ENCODE measurements at regions not wholly inside any gene's neighbourhood (a gene's known extent, or its start where the extent isn't known, plus 50 kb on each side); places are given as distances from the start of the nearest gene placed in this dataset.

GRCh38 chr4:114474188-114474800, 124.3 kb upstream of the UGT8 start:
- no peak overlapping the region for H3K4me3 ChIP-seq
- no peaks in the 10 kb centered on the region for H3K36me3 ChIP-seq
- no peaks in the 10 kb centered on the region for H3K27me3 ChIP-seq
- no peaks in the 10 kb centered on the region for H3K9me3 ChIP-seq
- DNase-seq (no peak), ATAC-seq (no peak)
- H3K4me1 ChIP-seq: no peaks in the 10 kb centered on the region
- intact Hi-C loops (cut with DNase I): no loop called here
- no peak overlapping the region for H3K27ac ChIP-seq
- TF ChIP-seq, protein P1, sequence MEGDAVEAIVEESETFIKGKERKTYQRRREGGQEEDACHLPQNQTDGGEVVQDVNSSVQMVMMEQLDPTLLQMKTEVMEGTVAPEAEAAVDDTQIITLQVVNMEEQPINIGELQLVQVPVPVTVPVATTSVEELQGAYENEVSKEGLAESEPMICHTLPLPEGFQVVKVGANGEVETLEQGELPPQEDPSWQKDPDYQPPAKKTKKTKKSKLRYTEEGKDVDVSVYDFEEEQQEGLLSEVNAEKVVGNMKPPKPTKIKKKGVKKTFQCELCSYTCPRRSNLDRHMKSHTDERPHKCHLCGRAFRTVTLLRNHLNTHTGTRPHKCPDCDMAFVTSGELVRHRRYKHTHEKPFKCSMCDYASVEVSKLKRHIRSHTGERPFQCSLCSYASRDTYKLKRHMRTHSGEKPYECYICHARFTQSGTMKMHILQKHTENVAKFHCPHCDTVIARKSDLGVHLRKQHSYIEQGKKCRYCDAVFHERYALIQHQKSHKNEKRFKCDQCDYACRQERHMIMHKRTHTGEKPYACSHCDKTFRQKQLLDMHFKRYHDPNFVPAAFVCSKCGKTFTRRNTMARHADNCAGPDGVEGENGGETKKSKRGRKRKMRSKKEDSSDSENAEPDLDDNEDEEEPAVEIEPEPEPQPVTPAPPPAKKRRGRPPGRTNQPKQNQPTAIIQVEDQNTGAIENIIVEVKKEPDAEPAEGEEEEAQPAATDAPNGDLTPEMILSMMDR (IDR thresholded peaks at IDR 0.05): no peak

GRCh38 chr4:114476310-114476709, 122.3 kb upstream of the UGT8 start:
- H3K27ac ChIP-seq: no peak overlapping the region
- ATAC-seq: no peak

GRCh38 chr4:114479595-114479994, 119.0 kb upstream of the UGT8 start:
- intact Hi-C loops (cut with DNase I): no loop called here
- Histone ChIP-seq H3K4me3 (no peak overlapping the region), H3K9me3 (no peaks in the 10 kb centered on the region), H3K27ac (no peak overlapping the region), H3K36me3 (no peaks in the 10 kb centered on the region), H3K27me3 (no peaks in the 10 kb centered on the region), H3K4me1 (no peaks in the 10 kb centered on the region)
- DNase-seq (no peak), ATAC-seq (no peak)
- TF ChIP-seq, protein P1 (IDR thresholded peaks at IDR 0.05): no peak

More at GRCh38 chr4:114476310-114476709, 122.3 kb upstream of the UGT8 start:
- intact Hi-C loops (cut with DNase I): no loop called here
- Histone ChIP-seq H3K36me3 (no peaks in the 10 kb centered on the region), H3K4me1 (no peaks in the 10 kb centered on the region), H3K9me3 (no peaks in the 10 kb centered on the region), H3K27me3 (no peaks in the 10 kb centered on the region), H3K4me3 (no peak overlapping the region)
- TF ChIP-seq, protein P1 (IDR thresholded peaks at IDR 0.05): no peak
- DNase-seq: no peak

DNA sequence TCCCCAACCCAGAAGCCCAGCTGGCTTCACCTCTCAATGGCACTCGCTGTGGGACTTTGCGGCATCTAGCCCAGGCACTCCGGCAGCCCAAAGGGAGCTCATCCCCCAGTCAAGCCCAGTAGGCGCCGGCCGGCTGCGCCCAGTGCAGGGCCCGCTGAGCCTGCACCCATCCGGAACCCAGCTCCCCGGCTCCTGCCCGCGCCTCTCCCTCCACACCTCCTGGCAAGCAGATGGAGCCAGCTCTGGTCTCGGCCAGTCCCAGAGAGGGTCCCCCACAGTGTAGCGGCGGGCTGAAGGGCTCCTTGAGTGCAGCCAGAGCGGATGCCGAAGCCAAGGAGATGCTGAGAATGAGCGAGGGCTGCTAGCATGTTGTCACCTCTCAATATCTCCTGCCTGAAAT, 116.8 kb upstream of the UGT8 start:
- TF ChIP-seq, protein P1 (IDR thresholded peaks at IDR 0.05): no peak
- intact Hi-C loops (cut with DNase I): no loop called here
- Histone ChIP-seq H3K4me3 (no peak overlapping the region), H3K27me3 (no peaks in the 10 kb centered on the region), H3K9me3 (no peaks in the 10 kb centered on the region), H3K27ac (no peak overlapping the region), H3K4me1 (no peaks in the 10 kb centered on the region), H3K36me3 (no peaks in the 10 kb centered on the region)
- DNase-seq: no peak
- no peak for ATAC-seq

- no peak for ATAC-seq
- Histone ChIP-seq H3K27me3 (no peaks in the 10 kb centered on the region), H3K4me1 (no peaks in the 10 kb centered on the region), H3K27ac (no peak overlapping the region), H3K4me3 (no peak overlapping the region), H3K36me3 (no peaks in the 10 kb centered on the region), H3K9me3 (no peaks in the 10 kb centered on the region)
- intact Hi-C loops (cut with DNase I): no loop called here
- TF ChIP-seq, protein P1 (IDR thresholded peaks at IDR 0.05): no peak
- DNase-seq: no peak
These were observed 111.5 kb upstream of the UGT8 start for GRCh38 chr4:114487101-114487500.
